ENCODE measurements at regions not wholly inside any gene's neighbourhood (a gene's known extent, or its start where the extent isn't known, plus 50 kb on each side); places are given as distances from the start of the nearest gene placed in this dataset.

DNA sequence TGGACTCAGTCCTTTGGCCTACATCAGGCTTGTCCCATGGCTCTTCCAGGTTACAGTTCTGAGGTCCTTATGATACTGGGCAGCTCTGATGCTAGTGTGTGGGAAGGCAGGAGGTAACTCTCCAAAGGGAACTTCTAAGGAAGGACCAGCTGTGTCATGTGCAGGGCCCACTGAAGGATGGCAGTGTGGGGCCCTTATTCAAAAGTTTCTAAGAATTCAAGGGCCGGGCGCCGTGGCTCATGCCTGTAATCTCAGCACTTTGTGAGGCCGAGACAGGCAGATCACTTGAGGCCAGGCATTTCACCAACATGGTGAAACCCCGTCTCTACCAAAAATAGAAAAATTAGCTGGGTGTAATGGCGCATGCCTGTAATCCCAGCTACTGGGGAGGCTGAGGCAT lies 254.2 kb upstream of the HABP2 start:
- 91 to 95% methylated on average over 6 of the region's 6 CpGs for WGBS, 2 donors
- DNase-seq (no peak), ATAC-seq (no peak), FAIRE-seq (no peak)
- Histone ChIP-seq H3K9me3 (no peaks in the 10 kb centered on the region), H3K27ac (no peak overlapping the region), H3K36me3 (no peaks in the 10 kb centered on the region), H3K4me1 (no peaks in the 10 kb centered on the region), H3K4me3 (no peak overlapping the region), H3K27me3 (no peaks in the 10 kb centered on the region)
- intact Hi-C loops (cut with DNase I), result no loop called here
- TF ChIP-seq, protein P1, sequence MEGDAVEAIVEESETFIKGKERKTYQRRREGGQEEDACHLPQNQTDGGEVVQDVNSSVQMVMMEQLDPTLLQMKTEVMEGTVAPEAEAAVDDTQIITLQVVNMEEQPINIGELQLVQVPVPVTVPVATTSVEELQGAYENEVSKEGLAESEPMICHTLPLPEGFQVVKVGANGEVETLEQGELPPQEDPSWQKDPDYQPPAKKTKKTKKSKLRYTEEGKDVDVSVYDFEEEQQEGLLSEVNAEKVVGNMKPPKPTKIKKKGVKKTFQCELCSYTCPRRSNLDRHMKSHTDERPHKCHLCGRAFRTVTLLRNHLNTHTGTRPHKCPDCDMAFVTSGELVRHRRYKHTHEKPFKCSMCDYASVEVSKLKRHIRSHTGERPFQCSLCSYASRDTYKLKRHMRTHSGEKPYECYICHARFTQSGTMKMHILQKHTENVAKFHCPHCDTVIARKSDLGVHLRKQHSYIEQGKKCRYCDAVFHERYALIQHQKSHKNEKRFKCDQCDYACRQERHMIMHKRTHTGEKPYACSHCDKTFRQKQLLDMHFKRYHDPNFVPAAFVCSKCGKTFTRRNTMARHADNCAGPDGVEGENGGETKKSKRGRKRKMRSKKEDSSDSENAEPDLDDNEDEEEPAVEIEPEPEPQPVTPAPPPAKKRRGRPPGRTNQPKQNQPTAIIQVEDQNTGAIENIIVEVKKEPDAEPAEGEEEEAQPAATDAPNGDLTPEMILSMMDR (IDR thresholded peaks at IDR 0.05), result no peak

DNA sequence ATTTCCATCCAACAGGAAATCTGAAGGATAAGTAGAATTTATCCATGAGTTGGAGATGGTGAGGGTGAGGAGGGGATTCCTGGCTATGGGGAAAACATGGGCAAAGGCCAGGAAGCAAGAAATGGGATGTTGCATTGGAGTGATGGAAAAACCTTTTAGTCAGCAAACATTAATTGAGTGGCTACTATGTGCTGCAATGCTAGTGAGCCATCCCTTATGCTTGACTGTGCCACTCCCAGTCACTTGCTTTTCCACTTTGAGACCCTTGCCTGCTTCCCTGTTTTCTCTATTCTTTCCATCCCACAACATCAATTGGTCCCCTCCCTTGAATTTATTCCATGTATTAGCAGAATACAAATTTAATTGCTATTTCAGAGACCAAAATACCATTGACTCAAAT lies 252.7 kb upstream of the HABP2 start:
- Histone ChIP-seq H3K9me3 (no peaks in the 10 kb centered on the region), H3K36me3 (no peaks in the 10 kb centered on the region), H3K4me3 (no peak overlapping the region), H3K27ac (no peak overlapping the region), H3K4me1 (no peaks in the 10 kb centered on the region), H3K27me3 (no peaks in the 10 kb centered on the region)
- ATAC-seq (no peak), FAIRE-seq (no peak), DNase-seq (no peak)
- TF ChIP-seq, protein P1 (IDR thresholded peaks at IDR 0.05), result no peak
- intact Hi-C loops (cut with DNase I), result no loop called here

DNA sequence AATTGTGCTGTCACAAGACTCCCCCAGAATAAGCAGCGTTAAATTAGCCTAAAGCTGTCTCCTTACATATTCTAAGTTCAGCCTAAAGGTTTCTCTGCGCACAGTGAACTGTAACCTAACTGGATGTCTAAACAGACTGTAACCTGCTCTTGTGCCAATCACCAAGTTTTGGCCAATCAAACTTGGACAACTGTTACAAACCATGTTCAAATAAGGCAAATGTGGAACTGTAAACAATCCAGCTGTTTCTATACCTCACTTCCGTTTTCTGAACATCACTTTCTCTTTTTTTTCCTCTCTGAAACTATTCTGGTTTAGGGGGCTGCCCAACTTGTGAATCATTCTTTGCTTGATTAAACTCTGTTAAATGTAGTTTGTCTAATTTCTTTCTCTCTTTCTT lies 252.2 kb upstream of the HABP2 start:
- Histone ChIP-seq H3K4me3 (no peak overlapping the region), H3K27me3 (no peaks in the 10 kb centered on the region), H3K27ac (no peak overlapping the region), H3K9me3 (no peaks in the 10 kb centered on the region), H3K4me1 (no peaks in the 10 kb centered on the region), H3K36me3 (no peaks in the 10 kb centered on the region)
- 90% methylated on average over 3 of the region's 3 CpGs for WGBS, 2 donors
- no peak for FAIRE-seq
- no peak for ATAC-seq
- DNase-seq, result no peak
- intact Hi-C loops (cut with DNase I), result no loop called here
- TF ChIP-seq, protein P1 (IDR thresholded peaks at IDR 0.05), result no peak

DNA sequence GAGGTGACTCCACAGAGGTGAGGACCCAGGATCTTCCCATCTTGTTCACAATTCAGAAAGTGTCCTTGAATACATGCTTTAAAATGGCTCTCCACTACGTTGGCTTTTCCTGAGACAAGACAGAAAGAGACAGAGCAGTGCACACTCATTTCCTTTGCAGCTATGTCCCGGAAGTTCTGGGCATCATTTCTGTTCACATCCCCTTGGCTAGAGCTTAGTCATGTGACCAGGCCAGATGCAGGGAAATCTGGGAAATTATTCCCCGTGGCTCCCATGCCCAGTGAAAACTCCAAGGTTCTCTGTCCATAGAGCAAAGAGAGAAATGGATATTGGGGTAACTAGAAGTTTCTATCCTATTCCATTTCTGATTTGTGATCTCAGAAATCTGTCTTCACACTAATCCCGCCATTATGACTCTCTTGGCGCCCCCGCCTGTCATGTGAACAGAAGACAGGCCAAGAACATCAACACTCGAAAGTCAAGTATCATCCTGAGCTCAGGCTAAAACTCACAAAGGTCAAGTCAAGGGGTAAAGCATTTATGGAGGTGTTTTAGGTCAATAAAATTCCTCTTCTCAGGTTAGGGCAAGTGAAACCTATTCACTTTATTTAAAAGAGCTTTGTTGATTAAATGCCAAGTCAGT lies 251.4 kb upstream of the HABP2 start:
- TF ChIP-seq, protein P1 (IDR thresholded peaks at IDR 0.05), result no peak
- no peaks in the 10 kb centered on the region for H3K9me3 ChIP-seq
- WGBS, 2 donors, result 76 to 80% methylated on average over 7 of the region's 7 CpGs
- no peak for FAIRE-seq
- no peak overlapping the region for H3K27ac ChIP-seq
- no peaks in the 10 kb centered on the region for H3K4me1 ChIP-seq
- H3K4me3 ChIP-seq, result no peak overlapping the region
- H3K36me3 ChIP-seq, result no peaks in the 10 kb centered on the region
- no peak for DNase-seq
- intact Hi-C loops (cut with DNase I), result no loop called here
- ATAC-seq, result no peak
- H3K27me3 ChIP-seq, result no peaks in the 10 kb centered on the region

DNA sequence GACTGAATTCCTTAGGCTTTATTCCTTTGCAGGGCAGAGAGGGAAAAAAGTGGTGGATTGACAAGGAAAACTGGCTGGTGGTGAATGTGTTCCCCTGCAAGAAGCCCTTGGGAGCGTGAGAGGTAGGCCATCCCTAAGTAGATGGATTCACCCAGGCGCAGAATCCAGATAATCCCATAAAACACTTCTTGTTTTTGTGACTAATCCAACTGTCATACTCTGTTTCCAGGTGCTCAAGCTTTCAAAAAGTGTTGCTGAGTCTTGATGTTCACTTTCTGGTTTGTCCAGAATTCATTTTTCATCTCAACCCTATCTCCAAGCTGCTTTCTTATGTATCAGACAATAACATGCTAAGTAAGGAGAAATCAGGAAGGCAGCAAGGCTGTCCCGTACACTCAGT lies 250.8 kb upstream of the HABP2 start:
- H3K27ac ChIP-seq, result no peak overlapping the region
- no peaks in the 10 kb centered on the region for H3K4me1 ChIP-seq
- ATAC-seq (no peak), FAIRE-seq (no peak), DNase-seq (no peak)
- no peaks in the 10 kb centered on the region for H3K9me3 ChIP-seq
- no peaks in the 10 kb centered on the region for H3K27me3 ChIP-seq
- H3K36me3 ChIP-seq, result no peaks in the 10 kb centered on the region
- H3K4me3 ChIP-seq, result no peak overlapping the region
- WGBS, 2 donors, result 84 to 87% methylated on average over 3 of the region's 3 CpGs
- TF ChIP-seq, protein P1 (IDR thresholded peaks at IDR 0.05), result no peak
- intact Hi-C loops (cut with DNase I), result no loop called here

Data from pancreas (tissue), 10 donors.